ENCODE measurements at regions not wholly inside any gene's neighbourhood (a gene's known extent, or its start where the extent isn't known, plus 50 kb on each side); places are given as distances from the start of the nearest gene placed in this dataset.

DNA sequence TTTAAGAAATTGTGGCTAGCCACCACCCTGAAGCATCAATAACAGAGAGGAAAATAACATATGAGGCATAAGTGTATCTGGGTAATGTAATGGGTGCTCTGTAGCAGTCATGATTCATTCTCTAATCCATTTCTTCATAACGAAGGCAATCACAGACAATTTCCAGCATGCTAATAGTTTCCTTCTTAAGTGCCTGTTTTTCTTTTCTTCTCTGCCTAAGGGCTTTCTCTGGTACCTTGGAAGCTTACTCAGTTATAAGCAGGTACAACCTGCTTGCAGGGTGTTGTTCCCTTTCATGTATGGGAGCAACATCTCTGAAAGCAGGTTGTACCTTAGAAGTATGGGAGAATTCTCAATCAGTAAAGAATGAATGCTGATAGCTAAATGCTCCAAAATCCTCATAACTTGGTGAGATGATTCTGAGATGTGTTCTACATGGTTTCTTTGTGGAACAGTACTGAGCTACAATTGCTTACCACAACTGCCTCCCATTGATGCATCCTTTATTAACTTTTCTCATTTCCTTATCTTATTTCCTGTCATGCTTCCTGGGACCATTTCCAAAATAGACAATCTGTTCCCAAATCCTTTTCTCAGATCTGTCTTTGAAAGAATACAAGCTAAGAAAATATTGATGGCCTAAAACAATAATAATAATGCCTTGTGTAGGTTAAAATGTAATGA, 247.6 kb downstream of the PAPSS1 start:
- Histone ChIP-seq H3K4me3 (replicated peaks in 1 of 3; ENCODE audit: insufficient read depth in 1 of 3, low read depth in 1 of 3, low read length in 3 of 3) (no peak overlapping the region), H3K4me1 (ENCODE audit: control insufficient read depth, extremely low read depth, insufficient read depth, low read length) (no peaks in the 10 kb centered on the region), H3K9me1 (replicated peaks; ENCODE audit: control insufficient read depth, extremely low read depth, insufficient read depth, low read length) (no peaks in the 10 kb centered on the region), H3K4me2 (ENCODE audit: insufficient read depth, low read length) (no peak overlapping the region), H4K20me1 (replicated peaks; ENCODE audit: control insufficient read depth, extremely low read depth, insufficient read depth, low read length) (no peaks in the 10 kb centered on the region), H3K9ac (replicated peaks; ENCODE audit: extremely low read depth, insufficient read depth, low read length) (no peak overlapping the region), H3K36me3 (ENCODE audit: control insufficient read depth in 2 of 2, extremely low read depth in 1 of 2, insufficient read depth in 2 of 2, low read length in 2 of 2) (no peaks in the 10 kb centered on the region), H3K9me3 (replicated peaks; ENCODE audit: control insufficient read depth, insufficient read depth, low read length) (no peaks in the 10 kb centered on the region), H2AFZ (ENCODE audit: low read depth, low read length) (no peak overlapping the region), H3K79me2 (ENCODE audit: control insufficient read depth, insufficient read depth, low read length) (no peaks in the 10 kb centered on the region), H3K27ac (ENCODE audit: insufficient read depth, low read depth, low read length) (no peak overlapping the region), H3K27me3 (ENCODE audit: control insufficient read depth in 2 of 2, insufficient read depth in 2 of 2, low read length in 2 of 2) (no peaks in the 10 kb centered on the region)
- dilution Hi-C loops (cut with MboI; ENCODE audit: extremely low pct_ligation_motif_present, low sequenced_read_pairs) (no loop called here), intact Hi-C loops (cut with micrococcal nuclease) (no loop called here)
- ChIA-PET POLR2A (no interaction called here), CTCF (no interaction called here)
- no TSS peak for BruUV-seq (replicated peaks)
- DNase-seq (ENCODE audit: low read depth, low spot score) (no peak), FAIRE-seq (no peak)
- TF ChIP-seq JUN (IDR thresholded peaks at IDR 0.05; ENCODE audit: borderline replicate concordance, insufficient read depth, insufficient read length, low read depth) = no peak
- TF ChIP-seq EZH2 (IDR thresholded peaks at IDR 0.05; ENCODE audit: borderline replicate concordance, low read depth, low read length, severe bottlenecking) = no peak
- TF ChIP-seq POLR2AphosphoS5 (IDR thresholded peaks at IDR 0.05; ENCODE audit: insufficient read depth, low read depth, low read length) = no peak
- TF ChIP-seq, protein P1, sequence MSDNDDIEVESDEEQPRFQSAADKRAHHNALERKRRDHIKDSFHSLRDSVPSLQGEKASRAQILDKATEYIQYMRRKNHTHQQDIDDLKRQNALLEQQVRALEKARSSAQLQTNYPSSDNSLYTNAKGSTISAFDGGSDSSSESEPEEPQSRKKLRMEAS (IDR thresholded peaks at IDR 0.05; ENCODE audit: insufficient read depth, insufficient read length) = no peak
- no peak for TF ChIP-seq POLR2A (IDR thresholded peaks at IDR 0.05; ENCODE audit: low read depth, low read length)

DNA sequence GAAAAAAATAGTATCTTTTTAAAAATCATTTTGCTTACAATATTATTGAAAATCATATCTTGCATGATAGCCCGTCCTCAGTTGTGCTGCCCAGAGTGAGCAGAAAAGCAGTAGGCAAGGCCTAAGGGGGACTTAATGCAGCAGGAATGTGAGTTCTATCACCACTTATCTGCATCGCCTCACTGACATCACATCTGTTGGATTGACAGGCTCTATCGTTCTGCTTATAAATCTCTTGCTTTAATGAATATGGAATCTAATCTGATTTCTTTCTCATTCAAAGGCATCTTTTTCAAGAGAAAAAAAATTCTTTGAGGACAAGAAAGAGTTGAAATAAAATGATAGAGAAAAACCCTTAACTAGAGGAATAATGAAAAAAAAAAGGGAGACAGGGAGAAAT, 249.9 kb downstream of the PAPSS1 start:
- POLR2A ChIA-PET = no interaction called here
- Histone ChIP-seq H2AFZ (ENCODE audit: low read depth, low read length) (no peak overlapping the region), H3K27me3 (ENCODE audit: control insufficient read depth in 2 of 2, insufficient read depth in 2 of 2, low read length in 2 of 2) (no peaks in the 10 kb centered on the region), H3K79me2 (ENCODE audit: control insufficient read depth, insufficient read depth, low read length) (no peaks in the 10 kb centered on the region), H3K9me1 (replicated peaks; ENCODE audit: control insufficient read depth, extremely low read depth, insufficient read depth, low read length) (no peaks in the 10 kb centered on the region), H3K9me3 (replicated peaks; ENCODE audit: control insufficient read depth, insufficient read depth, low read length) (no peaks in the 10 kb centered on the region), H3K27ac (ENCODE audit: insufficient read depth, low read depth, low read length) (no peak overlapping the region), H4K20me1 (replicated peaks; ENCODE audit: control insufficient read depth, extremely low read depth, insufficient read depth, low read length) (no peaks in the 10 kb centered on the region), H3K4me3 (replicated peaks in 1 of 3; ENCODE audit: insufficient read depth in 1 of 3, low read depth in 1 of 3, low read length in 3 of 3) (no peak overlapping the region), H3K4me2 (ENCODE audit: insufficient read depth, low read length) (no peak overlapping the region), H3K4me1 (ENCODE audit: control insufficient read depth, extremely low read depth, insufficient read depth, low read length) (no peaks in the 10 kb centered on the region), H3K36me3 (ENCODE audit: control insufficient read depth in 2 of 2, extremely low read depth in 1 of 2, insufficient read depth in 2 of 2, low read length in 2 of 2) (no peaks in the 10 kb centered on the region), H3K9ac (replicated peaks; ENCODE audit: extremely low read depth, insufficient read depth, low read length) (no peak overlapping the region)
- FAIRE-seq (no peak), DNase-seq (ENCODE audit: low read depth, low spot score) (no peak)
- no TSS peak for BruUV-seq (replicated peaks)
- dilution Hi-C loops (cut with MboI; ENCODE audit: extremely low pct_ligation_motif_present, low sequenced_read_pairs) (no loop called here), intact Hi-C loops (cut with micrococcal nuclease) (no loop called here)
- CTCF ChIA-PET = no interaction called here
- TF ChIP-seq MYC (IDR thresholded peaks at IDR 0.05; ENCODE audit: low read depth, low read length) (no peak), JUN (IDR thresholded peaks at IDR 0.05; ENCODE audit: borderline replicate concordance, insufficient read depth, insufficient read length, low read depth) (no peak), POLR2A (IDR thresholded peaks at IDR 0.05; ENCODE audit: low read depth, low read length) (no peak), POLR2AphosphoS5 (IDR thresholded peaks at IDR 0.05; ENCODE audit: insufficient read depth, low read depth, low read length) (no peak), EZH2 (IDR thresholded peaks at IDR 0.05; ENCODE audit: borderline replicate concordance, low read depth, low read length, severe bottlenecking) (no peak), GATA2 (IDR thresholded peaks at IDR 0.05; ENCODE audit: insufficient read depth, insufficient read length, low read depth, low read length) (no peak), FOS (IDR thresholded peaks at IDR 0.05; ENCODE audit: borderline replicate concordance, insufficient read depth, low read length) (no peak)
- TF ChIP-seq, protein P2, sequence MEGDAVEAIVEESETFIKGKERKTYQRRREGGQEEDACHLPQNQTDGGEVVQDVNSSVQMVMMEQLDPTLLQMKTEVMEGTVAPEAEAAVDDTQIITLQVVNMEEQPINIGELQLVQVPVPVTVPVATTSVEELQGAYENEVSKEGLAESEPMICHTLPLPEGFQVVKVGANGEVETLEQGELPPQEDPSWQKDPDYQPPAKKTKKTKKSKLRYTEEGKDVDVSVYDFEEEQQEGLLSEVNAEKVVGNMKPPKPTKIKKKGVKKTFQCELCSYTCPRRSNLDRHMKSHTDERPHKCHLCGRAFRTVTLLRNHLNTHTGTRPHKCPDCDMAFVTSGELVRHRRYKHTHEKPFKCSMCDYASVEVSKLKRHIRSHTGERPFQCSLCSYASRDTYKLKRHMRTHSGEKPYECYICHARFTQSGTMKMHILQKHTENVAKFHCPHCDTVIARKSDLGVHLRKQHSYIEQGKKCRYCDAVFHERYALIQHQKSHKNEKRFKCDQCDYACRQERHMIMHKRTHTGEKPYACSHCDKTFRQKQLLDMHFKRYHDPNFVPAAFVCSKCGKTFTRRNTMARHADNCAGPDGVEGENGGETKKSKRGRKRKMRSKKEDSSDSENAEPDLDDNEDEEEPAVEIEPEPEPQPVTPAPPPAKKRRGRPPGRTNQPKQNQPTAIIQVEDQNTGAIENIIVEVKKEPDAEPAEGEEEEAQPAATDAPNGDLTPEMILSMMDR (IDR thresholded peaks at IDR 0.05; ENCODE audit: extremely low read depth in 1 of 2, insufficient read depth in 1 of 2, low read depth in 1 of 2, low read length in 2 of 2) = no peak
- TF ChIP-seq, protein P1 (IDR thresholded peaks at IDR 0.05; ENCODE audit: insufficient read depth, insufficient read length) = no peak
